Esophagus squamous epithelium (tissue), 5 donors: ENCODE measurements at regions not wholly inside any gene's neighbourhood (a gene's known extent, or its start where the extent isn't known, plus 50 kb on each side); places are given as distances from the start of the nearest gene placed in this dataset.

Source experiments
- DNase-seq: peaks from one replicate; lab custom pipeline; 2025; lab: John Stamatoyannopoulos, UW
- H3K27ac ChIP-seq, 4 donors: fragments of 200-600 bp; sonication (generic); one replicate each; pipeline ENCODE4 v1.5.1; 2016 to 2019; ENCODE audit warnings: mild to moderate bottlenecking in 1 of 4
- H3K27me3 ChIP-seq, 4 donors: fragments of 200-600 bp; sonication (generic); 1 replicate in 3 of 4; 2 replicates in 1 of 4; pipeline versions ENCODE4 v1.5.1 to v1.6.0; 2017 to 2021; ENCODE audit warnings: antibody characterized with exemption in 1 of 4
- H3K36me3 ChIP-seq, 3 donors: fragments of 200-600 bp; sonication (generic); one replicate each; pipeline ENCODE4 v1.5.1; 2016 to 2019
- H3K4me1 ChIP-seq, 3 donors: fragments of 200-600 bp; sonication (generic); one replicate each; pipeline ENCODE4 v1.5.1; 2017 to 2019
- H3K4me3 ChIP-seq, 4 donors: fragments of 200-600 bp; sonication (generic); 1 replicate in 3 of 4; 2 replicates in 1 of 4; pipeline ENCODE4 v1.5.1; 2016 to 2019; ENCODE audit warnings: mild to moderate bottlenecking in 2 of 4, moderate library complexity in 1 of 4
- H3K9me3 ChIP-seq, 3 donors: fragments of 200-600 bp; sonication (generic); one replicate each; pipeline ENCODE4 v1.5.1; 2016 to 2019
- CTCF ChIP-seq, 6 experiments: fragments of 450-650 bp in 4 of 6; fragments of 200-600 bp in 2 of 6; sonication (generic) in 2 of 6; IDR thresholded peaks; one replicate each; pipeline ENCODE4 v1.5.1; 2016 to 2019; ENCODE audit warnings: antibody characterized with exemption in 6 of 6, mild to moderate bottlenecking in 4 of 6, moderate library complexity in 4 of 6
- POLR2A ChIP-seq, 4 donors: fragments of 450-650 bp; IDR thresholded peaks; one replicate each; pipeline ENCODE4 v1.6.1; 2017; ENCODE audit warnings: antibody characterized with exemption in 4 of 4, mild to moderate bottlenecking in 4 of 4, moderate library complexity in 3 of 4
- WGBS, 2 donors: methylation state at CpG; one replicate each; pipeline ENCODE4 v1.1.5; 2018; 5-methylcytosine and 5-hydroxymethylcytosine counted together
- intact Hi-C: fragments of 100-400 bp; cut with DNase I; formaldehyde crosslinking; loops from one replicate; pipeline ENCODE4 v1.15.0; 2022
- donor health status: DM: yes; HTN: yes; CAD: no.

GRCh38 chr6:110036408-110037302 is 58.5 kb downstream of the GPR6 start:
- Histone ChIP-seq H3K27ac (no peak overlapping the region), H3K36me3 (no peaks in the 10 kb centered on the region), H3K4me1 (peaks cover 0 to 30% (median 8%) of the 10 kb centered on the region in 3 donors), H3K4me3 (no peak overlapping the region), H3K27me3 (no peaks in the 10 kb centered on the region), H3K9me3 (no peaks in the 10 kb centered on the region)
- DNase-seq, result no peak
- 80 to 82% methylated on average over 11 of the region's 11 CpGs for WGBS, 2 donors
- TF ChIP-seq POLR2A (IDR thresholded peaks at IDR 0.05) (no peak), CTCF (IDR thresholded peaks at IDR 0.05) (no peak)
- intact Hi-C loops, result loop anchor here (5.0 kb wide), 2 partner anchors 239 to 334 kb away; no protein-coding TSS in a partner anchor

- H3K27ac ChIP-seq, result no peak overlapping the region
- no peak for DNase-seq
- no peaks in the 10 kb centered on the region for H3K27me3 ChIP-seq
- TF ChIP-seq CTCF (IDR thresholded peaks at IDR 0.05) (no peak), POLR2A (IDR thresholded peaks at IDR 0.05) (no peak)
- WGBS, 2 donors, result 69 to 78% methylated on average over 7 to 9 of the region's 9 CpGs
- no peaks in the 10 kb centered on the region for H3K9me3 ChIP-seq
- H3K4me1 ChIP-seq, result peaks cover 0 to 37% (median 8%) of the 10 kb centered on the region in 3 donors
- no peaks in the 10 kb centered on the region for H3K36me3 ChIP-seq
- intact Hi-C loops, result loop anchor here (5.0 kb wide), 2 partner anchors 241 to 336 kb away; no protein-coding TSS in a partner anchor
- H3K4me3 ChIP-seq, result no peak overlapping the region
These were observed 59.7 kb downstream of the GPR6 start for GRCh38 chr6:110037726-110038295.

GRCh38 chr6:110039364-110039980 is 61.4 kb downstream of the GPR6 start:
- DNase-seq, result peak; percentile 12
- Histone ChIP-seq H3K27ac (peak overlapping the region in 3 of 4 donors; percentile 33 to 59 (median 47)), H3K27me3 (no peaks in the 10 kb centered on the region), H3K4me1 (peaks cover 4 to 48% (median 14%) of the 10 kb centered on the region in 3 donors), H3K9me3 (no peaks in the 10 kb centered on the region), H3K36me3 (no peaks in the 10 kb centered on the region), H3K4me3 (peak overlapping the region; percentile 7 to 53 (median 19))
- WGBS, 2 donors, result 6 to 15% methylated on average over 7 of the region's 7 CpGs
- TF ChIP-seq POLR2A (IDR thresholded peaks at IDR 0.05), result no peak
- peak; percentile 81 to 94 (median 92) for TF ChIP-seq CTCF (IDR thresholded peaks at IDR 0.05)
- intact Hi-C loops, result loop anchor here (5.0 kb wide), 2 partner anchors 242 to 337 kb away; no protein-coding TSS in a partner anchor

- peak overlapping the region; percentile 7 to 53 (median 19) for H3K4me3 ChIP-seq
- peak overlapping the region in 3 of 4 donors; percentile 33 to 59 (median 47) for H3K27ac ChIP-seq
- WGBS, 2 donors, result 29 to 32% methylated on average over 14 of the region's 15 CpGs
- H3K36me3 ChIP-seq, result no peaks in the 10 kb centered on the region
- TF ChIP-seq POLR2A (IDR thresholded peaks at IDR 0.05), result no peak
- TF ChIP-seq CTCF (IDR thresholded peaks at IDR 0.05), result peak in 3 of 6 experiments; percentile 16 to 47 (median 31)
- intact Hi-C loops, result loop anchor here (5.0 to 10.0 kb wide), 3 partner anchors 155 to 338 kb away; no protein-coding TSS in a partner anchor
- H3K27me3 ChIP-seq, result no peaks in the 10 kb centered on the region
- no peaks in the 10 kb centered on the region for H3K9me3 ChIP-seq
- no peak for DNase-seq
- H3K4me1 ChIP-seq, result peaks cover 4 to 49% (median 14%) of the 10 kb centered on the region in 3 donors
These were observed 61.9 kb downstream of the GPR6 start for GRCh38 chr6:110039981-110040383.
